Gastroesophageal sphincter (tissue), 4 donors: ENCODE measurements at regions not wholly inside any gene's neighbourhood (a gene's known extent, or its start where the extent isn't known, plus 50 kb on each side); places are given as distances from the start of the nearest gene placed in this dataset.

Experiments
- ATAC-seq: fragments of 150-250 bp; one replicate; pipeline ENCODE4 v1.9.1; 2016; ENCODE audit warnings: mild to moderate bottlenecking, moderate library complexity
- H3K27ac ChIP-seq, 4 donors: fragments of 200-600 bp; sonication (generic) in 3 of 4; 1 replicate in 3 of 4; 2 replicates in 1 of 4; pipeline ENCODE4 v1.5.1; 2016 to 2019
- H3K27me3 ChIP-seq: fragments of 200-600 bp; sonication (generic); one replicate; pipeline ENCODE4 v1.5.1; 2019
- H3K36me3 ChIP-seq, 2 donors: fragments of 200-600 bp; sonication (generic); one replicate each; pipeline ENCODE4 v1.5.1; 2019; ENCODE audit warnings: control low read depth in 1 of 2
- H3K4me1 ChIP-seq, 3 donors: fragments of 200-600 bp; sonication (generic); 1 replicate in 2 of 3; 2 replicates in 1 of 3; pipeline ENCODE4 v1.5.1; 2016 to 2019; ENCODE audit warnings: control low read depth in 2 of 3
- H3K4me3 ChIP-seq, 2 donors: fragments of 200-600 bp; sonication (generic); one replicate each; pipeline ENCODE4 v1.5.1; 2019; ENCODE audit warnings: mild to moderate bottlenecking in 1 of 2, moderate library complexity in 1 of 2
- H3K9me3 ChIP-seq, 3 donors: fragments of 200-600 bp; sonication (generic); one replicate each; pipeline ENCODE4 v1.5.1; 2017 to 2019; ENCODE audit warnings: control low read depth in 2 of 3
- EP300 ChIP-seq: sonication (generic); formaldehyde crosslinking; IDR thresholded peaks from one replicate; pipeline ENCODE4 v1.6.1; 2017; ENCODE audit warnings: antibody characterized with exemption, mild to moderate bottlenecking
- POLR2A ChIP-seq, 2 donors: fragments of 450-650 bp; IDR thresholded peaks; one replicate each; pipeline ENCODE4 v1.6.1; 2017; ENCODE audit warnings: antibody characterized with exemption in 2 of 2, mild to moderate bottlenecking in 2 of 2, moderate library complexity in 1 of 2
- POLR2AphosphoS5 ChIP-seq: sonication (generic); formaldehyde crosslinking; IDR thresholded peaks from one replicate; pipeline ENCODE4 v1.6.1; 2017; ENCODE audit warnings: antibody characterized with exemption
- WGBS, 2 donors: methylation state at CpG; one replicate each; pipeline ENCODE4 v1.1.5; 2018; ENCODE audit warnings: low coverage in 1 of 2; 5-methylcytosine and 5-hydroxymethylcytosine counted together
- TF ChIP-seq, protein P1 (sequence below), 4 experiments: fragments of 200-600 bp in 2 of 4; fragments of 450-650 bp in 2 of 4; sonication (generic) in 1 of 4; IDR thresholded peaks; one replicate each; pipeline ENCODE4 v1.5.1; 2017 to 2019; ENCODE audit warnings: antibody characterized with exemption in 4 of 4, mild to moderate bottlenecking in 2 of 4, moderate library complexity in 2 of 4

DNA sequence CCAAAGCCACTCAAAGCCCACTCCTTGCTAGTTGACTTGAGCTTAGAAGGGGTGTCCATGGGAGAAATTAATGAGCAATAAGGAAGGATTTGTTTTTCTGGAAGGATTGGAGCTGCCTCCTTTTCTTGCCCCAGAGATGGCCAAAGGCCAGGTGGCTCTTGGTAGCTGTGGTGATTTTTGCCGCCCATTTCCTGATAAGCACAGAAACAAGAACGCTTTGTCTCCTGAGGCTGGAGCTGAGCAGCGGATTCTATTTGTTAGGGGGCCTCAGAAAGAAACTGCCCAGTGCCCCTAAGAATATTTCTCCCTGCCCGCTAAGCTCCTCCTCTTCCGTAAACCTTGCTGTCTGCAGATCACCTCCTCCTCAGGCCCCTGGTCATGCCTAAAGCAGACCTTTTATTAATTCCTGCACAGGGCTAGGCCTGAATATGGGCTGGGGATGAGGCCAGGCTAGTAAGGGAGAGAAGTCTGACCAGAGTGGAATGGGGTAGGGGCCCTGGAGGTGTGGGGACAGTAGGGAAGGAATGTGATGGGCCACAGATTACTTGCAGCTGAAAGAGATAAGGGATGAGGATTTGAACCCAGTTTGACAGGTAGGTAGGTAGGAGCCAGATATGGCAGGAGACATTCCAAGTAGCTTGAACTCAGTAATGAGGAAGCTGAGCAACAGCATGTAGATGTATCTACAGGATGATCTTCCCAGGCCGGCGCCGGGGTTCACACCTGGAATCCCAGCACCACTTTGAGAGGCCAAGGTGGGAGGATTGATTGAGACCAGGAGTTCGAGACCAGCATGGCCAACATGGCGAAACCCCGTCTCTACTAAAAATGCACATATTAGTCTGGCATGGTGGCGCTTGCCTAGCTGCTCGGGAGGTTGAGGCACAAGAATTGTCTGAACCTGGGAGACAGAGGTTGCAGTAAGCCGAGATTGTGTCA, 71.2 kb upstream of the NAA20 start:
- Histone ChIP-seq H3K36me3 (peaks cover 0 to 39% of the 10 kb centered on the region in 2 donors), H3K27ac (peak overlapping the region in 3 of 4 donors; percentile 37 to 46 (median 38)), H3K9me3 (no peaks in the 10 kb centered on the region), H3K27me3 (no peaks in the 10 kb centered on the region), H3K4me3 (no peak overlapping the region), H3K4me1 (peaks cover 7 to 42% (median 19%) of the 10 kb centered on the region in 3 donors)
- TF ChIP-seq, protein P1, sequence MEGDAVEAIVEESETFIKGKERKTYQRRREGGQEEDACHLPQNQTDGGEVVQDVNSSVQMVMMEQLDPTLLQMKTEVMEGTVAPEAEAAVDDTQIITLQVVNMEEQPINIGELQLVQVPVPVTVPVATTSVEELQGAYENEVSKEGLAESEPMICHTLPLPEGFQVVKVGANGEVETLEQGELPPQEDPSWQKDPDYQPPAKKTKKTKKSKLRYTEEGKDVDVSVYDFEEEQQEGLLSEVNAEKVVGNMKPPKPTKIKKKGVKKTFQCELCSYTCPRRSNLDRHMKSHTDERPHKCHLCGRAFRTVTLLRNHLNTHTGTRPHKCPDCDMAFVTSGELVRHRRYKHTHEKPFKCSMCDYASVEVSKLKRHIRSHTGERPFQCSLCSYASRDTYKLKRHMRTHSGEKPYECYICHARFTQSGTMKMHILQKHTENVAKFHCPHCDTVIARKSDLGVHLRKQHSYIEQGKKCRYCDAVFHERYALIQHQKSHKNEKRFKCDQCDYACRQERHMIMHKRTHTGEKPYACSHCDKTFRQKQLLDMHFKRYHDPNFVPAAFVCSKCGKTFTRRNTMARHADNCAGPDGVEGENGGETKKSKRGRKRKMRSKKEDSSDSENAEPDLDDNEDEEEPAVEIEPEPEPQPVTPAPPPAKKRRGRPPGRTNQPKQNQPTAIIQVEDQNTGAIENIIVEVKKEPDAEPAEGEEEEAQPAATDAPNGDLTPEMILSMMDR (IDR thresholded peaks at IDR 0.05) = no peak
- TF ChIP-seq POLR2A (IDR thresholded peaks at IDR 0.05) (no peak), POLR2AphosphoS5 (no peak), EP300 (no peak)
- 80 to 91% methylated on average over 4 to 8 of the region's 14 CpGs for WGBS, 2 donors
- no peak for ATAC-seq

DNA sequence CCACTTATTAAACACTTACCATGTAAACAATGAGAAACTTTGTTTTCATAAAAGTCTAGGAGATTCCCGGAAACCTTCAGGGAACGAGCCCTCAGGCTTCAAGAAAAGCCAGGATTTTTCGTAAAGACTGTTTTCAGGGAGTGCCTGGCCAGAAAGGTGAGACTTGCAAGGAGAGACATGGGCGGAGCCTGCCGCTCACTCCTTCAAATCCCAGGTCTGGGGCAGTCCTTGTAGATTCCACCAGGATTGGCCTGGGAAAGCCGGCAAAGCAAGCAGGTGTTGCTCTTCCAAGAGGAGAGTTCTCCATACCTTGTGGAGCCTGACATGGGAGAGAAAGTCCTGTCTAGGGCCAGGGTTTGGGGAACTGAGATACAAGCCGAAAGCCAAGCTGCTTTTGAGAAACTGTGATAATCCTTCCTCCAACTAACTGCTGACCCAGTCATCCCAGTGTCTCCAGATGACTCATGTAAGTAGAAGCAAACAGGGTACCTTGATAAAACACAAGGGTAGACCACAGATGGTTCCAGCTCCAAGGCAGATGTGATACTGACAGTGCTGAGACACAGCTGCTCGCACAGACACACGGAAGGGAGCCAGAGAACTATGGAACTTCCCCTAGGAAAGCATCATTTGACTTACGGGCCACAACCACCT, 69.4 kb upstream of the NAA20 start:
- H3K4me3 ChIP-seq = no peak overlapping the region
- no peaks in the 10 kb centered on the region for H3K27me3 ChIP-seq
- peaks cover 0 to 46% of the 10 kb centered on the region in 2 donors for H3K36me3 ChIP-seq
- 88% methylated on average over 6 to 10 of the region's 10 CpGs for WGBS, 2 donors
- TF ChIP-seq POLR2A (IDR thresholded peaks at IDR 0.05) (no peak), POLR2AphosphoS5 (no peak), EP300 (no peak)
- TF ChIP-seq, protein P1 (IDR thresholded peaks at IDR 0.05) = no peak
- H3K4me1 ChIP-seq = peaks cover 7 to 36% (median 19%) of the 10 kb centered on the region in 3 donors
- no peaks in the 10 kb centered on the region for H3K9me3 ChIP-seq
- H3K27ac ChIP-seq = peak overlapping the region in 1 of 4 donors; percentile 9
- no peak for ATAC-seq

DNA sequence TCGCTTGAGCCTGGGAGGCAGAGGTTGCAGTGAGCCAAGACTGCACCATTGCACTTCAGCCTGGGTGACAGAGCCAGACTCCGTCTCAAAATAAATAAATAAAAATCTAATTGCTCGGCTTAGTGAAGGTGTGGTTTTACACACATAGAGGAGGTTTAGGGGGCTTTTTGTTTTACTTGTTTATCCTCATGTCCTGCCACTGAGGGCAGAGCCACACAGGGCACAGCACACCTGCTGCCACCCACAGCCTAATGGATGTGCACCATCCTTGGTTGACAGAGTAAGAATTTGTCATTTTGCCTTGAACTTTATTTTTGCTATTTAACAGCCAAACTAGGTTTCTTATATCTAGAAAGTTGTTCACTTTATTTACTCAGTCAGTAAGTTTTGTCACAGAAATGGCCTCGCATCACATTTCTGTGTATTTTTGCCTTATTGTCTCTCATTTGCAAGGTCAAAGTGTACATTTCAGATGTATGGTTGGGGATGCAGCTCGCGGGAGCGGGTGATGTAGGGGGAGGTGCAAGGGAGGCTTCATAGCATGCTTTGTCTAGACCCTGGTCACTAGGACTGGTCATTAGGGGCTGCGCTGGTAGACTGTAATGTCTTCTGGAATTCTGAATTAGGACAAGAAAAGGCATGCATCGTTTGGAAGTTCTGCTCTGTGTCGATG, 67.8 kb upstream of the NAA20 start:
- Histone ChIP-seq H3K36me3 (peaks cover 0 to 51% of the 10 kb centered on the region in 2 donors), H3K27me3 (no peaks in the 10 kb centered on the region), H3K9me3 (no peaks in the 10 kb centered on the region), H3K27ac (no peak overlapping the region), H3K4me1 (peaks cover 5 to 24% (median 16%) of the 10 kb centered on the region in 3 donors), H3K4me3 (no peak overlapping the region)
- TF ChIP-seq, protein P1 (IDR thresholded peaks at IDR 0.05) = no peak
- WGBS, 2 donors = 91% methylated on average over 4 to 10 of the region's 10 CpGs
- ATAC-seq = no peak

DNA sequence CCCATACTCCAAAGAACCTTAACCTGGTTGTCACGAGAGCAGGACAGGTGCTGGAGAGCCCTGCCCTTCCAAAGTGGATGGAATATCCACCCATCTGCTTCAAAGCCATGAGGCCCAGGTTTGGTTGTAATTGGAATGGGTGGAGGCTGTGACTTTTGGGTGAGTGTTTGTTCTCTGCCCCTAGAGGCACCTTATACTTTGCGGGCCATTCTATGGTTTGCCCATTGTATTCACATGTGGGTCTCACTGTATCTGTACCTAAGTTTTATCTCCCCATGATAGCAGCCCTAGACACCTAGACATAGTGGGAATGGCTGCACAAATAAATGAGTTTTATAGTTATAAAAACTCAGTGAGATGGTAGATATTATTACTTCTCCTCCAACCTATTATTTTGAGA, 67.1 kb upstream of the NAA20 start:
- Histone ChIP-seq H3K27ac (no peak overlapping the region), H3K27me3 (no peaks in the 10 kb centered on the region), H3K4me1 (peaks cover 0 to 16% (median 10%) of the 10 kb centered on the region in 3 donors), H3K4me3 (no peak overlapping the region), H3K9me3 (no peaks in the 10 kb centered on the region), H3K36me3 (peaks cover 0 to 52% of the 10 kb centered on the region in 2 donors)
- TF ChIP-seq, protein P1 (IDR thresholded peaks at IDR 0.05) = no peak
- TF ChIP-seq POLR2A (IDR thresholded peaks at IDR 0.05) = no peak
- no peak for TF ChIP-seq POLR2AphosphoS5
- TF ChIP-seq EP300 = no peak
- no peak for ATAC-seq
- WGBS, 2 donors = 100% methylated on average over 1 of the region's 2 CpGs; no CpG with 5 or more reads in 1 of the 2 donors
